ENCODE measurements at regions not wholly inside any gene's neighbourhood (a gene's known extent, or its start where the extent isn't known, plus 50 kb on each side); places are given as distances from the start of the nearest gene placed in this dataset.

DNA sequence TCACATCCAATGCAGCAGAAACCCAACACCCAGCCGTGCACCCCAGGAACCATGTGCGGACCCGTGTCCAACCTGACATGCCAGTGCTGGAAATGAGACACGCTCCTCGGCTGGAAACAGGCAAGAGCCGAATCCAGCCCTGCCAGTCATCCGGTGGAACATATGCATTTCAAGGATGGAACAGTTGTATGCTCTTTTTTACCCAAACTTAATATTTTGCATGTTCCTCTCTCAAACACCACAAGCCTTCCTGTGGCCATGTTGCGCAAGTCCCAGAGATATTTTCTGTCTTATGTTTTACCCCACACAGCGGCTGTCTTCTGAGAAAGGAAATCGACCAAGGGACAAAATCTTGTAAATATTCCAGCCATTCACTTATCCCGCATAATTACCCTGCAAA, 196.9 kb downstream of the BCL11B start:
- no peak overlapping the region for H3K9ac ChIP-seq
- H2AFZ ChIP-seq (ENCODE audit: low read depth): no peak overlapping the region
- no peak for DNase-seq
- H3K4me3 ChIP-seq (ENCODE audit: low read depth in 2 of 2, low read length in 1 of 2): no peak overlapping the region
- peaks cover 11% of the 10 kb centered on the region for H3K27me3 ChIP-seq (ENCODE audit: insufficient read depth)
- H3K4me2 ChIP-seq: no peak overlapping the region
- H3K9me2 ChIP-seq: no peaks in the 10 kb centered on the region
- H3K27ac ChIP-seq (ENCODE audit: low read depth in 2 of 2, low read length in 1 of 2): no peak overlapping the region
- H3K9me3 ChIP-seq: no peaks in the 10 kb centered on the region
- no peaks in the 10 kb centered on the region for H3K4me1 ChIP-seq (ENCODE audit: control insufficient read depth in 1 of 2, insufficient read depth in 2 of 2, low read depth in 1 of 2, low read length in 1 of 2)
- POLR2A ChIA-PET: no interaction called here
- 18% methylated on average over 11 of the region's 11 CpGs for WGBS (ENCODE audit: low lambda C conversion rate)
- H4K20me1 ChIP-seq (ENCODE audit: insufficient read depth): no peaks in the 10 kb centered on the region
- H3F3A ChIP-seq (replicated peaks; ENCODE audit: insufficient read depth): no peaks in the 10 kb centered on the region
- TF ChIP-seq, protein P1, sequence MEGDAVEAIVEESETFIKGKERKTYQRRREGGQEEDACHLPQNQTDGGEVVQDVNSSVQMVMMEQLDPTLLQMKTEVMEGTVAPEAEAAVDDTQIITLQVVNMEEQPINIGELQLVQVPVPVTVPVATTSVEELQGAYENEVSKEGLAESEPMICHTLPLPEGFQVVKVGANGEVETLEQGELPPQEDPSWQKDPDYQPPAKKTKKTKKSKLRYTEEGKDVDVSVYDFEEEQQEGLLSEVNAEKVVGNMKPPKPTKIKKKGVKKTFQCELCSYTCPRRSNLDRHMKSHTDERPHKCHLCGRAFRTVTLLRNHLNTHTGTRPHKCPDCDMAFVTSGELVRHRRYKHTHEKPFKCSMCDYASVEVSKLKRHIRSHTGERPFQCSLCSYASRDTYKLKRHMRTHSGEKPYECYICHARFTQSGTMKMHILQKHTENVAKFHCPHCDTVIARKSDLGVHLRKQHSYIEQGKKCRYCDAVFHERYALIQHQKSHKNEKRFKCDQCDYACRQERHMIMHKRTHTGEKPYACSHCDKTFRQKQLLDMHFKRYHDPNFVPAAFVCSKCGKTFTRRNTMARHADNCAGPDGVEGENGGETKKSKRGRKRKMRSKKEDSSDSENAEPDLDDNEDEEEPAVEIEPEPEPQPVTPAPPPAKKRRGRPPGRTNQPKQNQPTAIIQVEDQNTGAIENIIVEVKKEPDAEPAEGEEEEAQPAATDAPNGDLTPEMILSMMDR (IDR thresholded peaks at IDR 0.05): no peak
- TF ChIP-seq RXRA (IDR thresholded peaks at IDR 0.05; ENCODE audit: borderline replicate concordance, low read depth): no peak
- TF ChIP-seq, protein P2, sequence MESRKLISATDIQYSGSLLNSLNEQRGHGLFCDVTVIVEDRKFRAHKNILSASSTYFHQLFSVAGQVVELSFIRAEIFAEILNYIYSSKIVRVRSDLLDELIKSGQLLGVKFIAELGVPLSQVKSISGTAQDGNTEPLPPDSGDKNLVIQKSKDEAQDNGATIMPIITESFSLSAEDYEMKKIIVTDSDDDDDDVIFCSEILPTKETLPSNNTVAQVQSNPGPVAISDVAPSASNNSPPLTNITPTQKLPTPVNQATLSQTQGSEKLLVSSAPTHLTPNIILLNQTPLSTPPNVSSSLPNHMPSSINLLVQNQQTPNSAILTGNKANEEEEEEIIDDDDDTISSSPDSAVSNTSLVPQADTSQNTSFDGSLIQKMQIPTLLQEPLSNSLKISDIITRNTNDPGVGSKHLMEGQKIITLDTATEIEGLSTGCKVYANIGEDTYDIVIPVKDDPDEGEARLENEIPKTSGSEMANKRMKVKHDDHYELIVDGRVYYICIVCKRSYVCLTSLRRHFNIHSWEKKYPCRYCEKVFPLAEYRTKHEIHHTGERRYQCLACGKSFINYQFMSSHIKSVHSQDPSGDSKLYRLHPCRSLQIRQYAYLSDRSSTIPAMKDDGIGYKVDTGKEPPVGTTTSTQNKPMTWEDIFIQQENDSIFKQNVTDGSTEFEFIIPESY (IDR thresholded peaks at IDR 0.05; ENCODE audit: borderline replicate concordance, low read depth): no peak
- no peak for TF ChIP-seq EZH2phosphoT487 (IDR thresholded peaks at IDR 0.05; ENCODE audit: borderline replicate concordance, low read depth)
- TF ChIP-seq, protein P3, sequence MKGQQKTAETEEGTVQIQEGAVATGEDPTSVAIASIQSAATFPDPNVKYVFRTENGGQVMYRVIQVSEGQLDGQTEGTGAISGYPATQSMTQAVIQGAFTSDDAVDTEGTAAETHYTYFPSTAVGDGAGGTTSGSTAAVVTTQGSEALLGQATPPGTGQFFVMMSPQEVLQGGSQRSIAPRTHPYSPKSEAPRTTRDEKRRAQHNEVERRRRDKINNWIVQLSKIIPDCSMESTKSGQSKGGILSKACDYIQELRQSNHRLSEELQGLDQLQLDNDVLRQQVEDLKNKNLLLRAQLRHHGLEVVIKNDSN (IDR thresholded peaks at IDR 0.05; ENCODE audit: borderline replicate concordance, low read depth): no peak
- no peak for TF ChIP-seq GABPA (IDR thresholded peaks at IDR 0.05; ENCODE audit: low read depth)
- no peak for TF ChIP-seq SIN3A (IDR thresholded peaks at IDR 0.05; ENCODE audit: borderline replicate concordance, low read depth, low read length)
- TF ChIP-seq FOSL2 (IDR thresholded peaks at IDR 0.05; ENCODE audit: borderline replicate concordance, low read depth): no peak
- TF ChIP-seq RAD21 (IDR thresholded peaks at IDR 0.05; ENCODE audit: low read length): no peak
- TF ChIP-seq MXI1 (IDR thresholded peaks at IDR 0.05; ENCODE audit: low read depth, low read length): no peak
- no peak for TF ChIP-seq EP300 (IDR thresholded peaks at IDR 0.05; ENCODE audit: borderline replicate concordance in 1 of 2, low read depth in 1 of 2, low read length in 1 of 2)
- no peak for TF ChIP-seq YY1 (IDR thresholded peaks at IDR 0.05; ENCODE audit: low read depth)
- TF ChIP-seq RFX5 (IDR thresholded peaks at IDR 0.05; ENCODE audit: low read length): no peak
- TF ChIP-seq, protein P4, sequence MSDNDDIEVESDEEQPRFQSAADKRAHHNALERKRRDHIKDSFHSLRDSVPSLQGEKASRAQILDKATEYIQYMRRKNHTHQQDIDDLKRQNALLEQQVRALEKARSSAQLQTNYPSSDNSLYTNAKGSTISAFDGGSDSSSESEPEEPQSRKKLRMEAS (IDR thresholded peaks at IDR 0.05; ENCODE audit: low read depth): no peak
- TF ChIP-seq JUND (IDR thresholded peaks at IDR 0.05): no peak
- TF ChIP-seq TAF1 (IDR thresholded peaks at IDR 0.05; ENCODE audit: borderline replicate concordance, low read depth, low read length): no peak
- H3K79me2 ChIP-seq (ENCODE audit: insufficient read depth): no peaks in the 10 kb centered on the region
- no peaks in the 10 kb centered on the region for H3K36me3 ChIP-seq (replicated peaks in 1 of 2; ENCODE audit: control insufficient read depth in 1 of 2, insufficient read depth in 2 of 2, low read length in 1 of 2)
- CTCF ChIA-PET: no interaction called here

All from SK-N-SH (cell line).